WERI-Rb-1 (cell line): ENCODE measurements at regions not wholly inside any gene's neighbourhood (a gene's known extent, or its start where the extent isn't known, plus 50 kb on each side); places are given as distances from the start of the nearest gene placed in this dataset.

Source experiments
- DNase-seq: peaks from one replicate; pipeline ENCODE4 v3.0.0-alpha.2; 2020
- H3K27ac ChIP-seq: fragments of 250-450 bp; sonication (Bioruptor Pico); 2 replicates; pipeline ENCODE4 v1.5.1; 2020; ENCODE audit warnings: mild to moderate bottlenecking, moderate library complexity
- H3K27me3 ChIP-seq: fragments of 250-450 bp; sonication (Bioruptor Pico); 2 replicates; pipeline ENCODE4 v1.5.1; 2021; ENCODE audit warnings: mild to moderate bottlenecking, low read depth, moderate library complexity; ENCODE audit not compliant: insufficient read depth, severe bottlenecking
- H3K36me3 ChIP-seq: fragments of 250-450 bp; sonication (Bioruptor Pico); 2 replicates; pipeline ENCODE4 v1.5.1; 2020; ENCODE audit warnings: mild to moderate bottlenecking, moderate library complexity
- H3K4me3 ChIP-seq: 2 replicates; pipeline ENCODE4 v1.5.1; 2011; ENCODE audit warnings: low read depth, mild to moderate bottlenecking, control low read depth, low read length
- H3K9me3 ChIP-seq: fragments of 250-450 bp; sonication (Bioruptor Pico); 2 replicates; pipeline ENCODE4 v1.5.1; 2021; ENCODE audit warnings: mild to moderate bottlenecking, moderate library complexity; ENCODE audit not compliant: severe bottlenecking
- TF ChIP-seq, protein P1 (sequence below): IDR thresholded peaks from 2 replicates; pipeline ENCODE4 v1.5.1; 2011; ENCODE audit warnings: low read depth, mild to moderate bottlenecking, control low read depth, inconsistent platforms, low read length

DNA sequence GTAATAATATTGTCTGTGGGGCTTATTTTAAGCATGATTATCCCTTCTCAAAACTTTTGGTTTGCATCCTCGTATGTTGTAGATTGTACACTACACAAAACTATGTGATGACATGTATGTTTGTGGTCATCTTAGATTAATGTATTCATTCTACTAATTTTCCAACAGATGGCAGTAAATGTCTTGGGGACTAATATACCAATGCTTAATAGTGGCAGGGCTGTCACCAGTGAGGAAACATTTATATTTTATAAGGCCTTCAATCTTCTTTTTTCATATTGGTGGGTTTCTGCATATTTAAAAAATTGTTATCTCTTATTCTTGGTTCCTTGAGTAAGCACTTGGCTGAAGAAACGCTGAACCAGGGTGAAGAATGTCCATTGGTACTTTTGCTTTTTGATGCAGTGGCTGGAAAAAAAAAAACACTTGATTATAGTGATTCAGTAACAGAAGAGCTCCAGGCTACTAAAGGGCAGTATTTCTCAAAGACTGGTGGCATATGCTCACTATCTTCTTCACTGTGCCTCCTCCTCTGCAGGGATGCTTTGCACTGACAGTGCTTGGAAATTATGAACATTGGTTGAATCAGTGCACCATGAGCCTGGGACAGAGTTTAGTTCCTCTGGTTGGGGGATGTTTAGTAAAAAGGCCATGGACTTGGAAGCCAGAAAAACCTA is 530.3 kb downstream of the RASEF start:
- H3K4me3 ChIP-seq: no peak overlapping the region
- H3K27ac ChIP-seq: no peak overlapping the region
- H3K27me3 ChIP-seq: no peaks in the 10 kb centered on the region
- DNase-seq: no peak
- no peaks in the 10 kb centered on the region for H3K9me3 ChIP-seq
- H3K36me3 ChIP-seq: no peaks in the 10 kb centered on the region
- TF ChIP-seq, protein P1, sequence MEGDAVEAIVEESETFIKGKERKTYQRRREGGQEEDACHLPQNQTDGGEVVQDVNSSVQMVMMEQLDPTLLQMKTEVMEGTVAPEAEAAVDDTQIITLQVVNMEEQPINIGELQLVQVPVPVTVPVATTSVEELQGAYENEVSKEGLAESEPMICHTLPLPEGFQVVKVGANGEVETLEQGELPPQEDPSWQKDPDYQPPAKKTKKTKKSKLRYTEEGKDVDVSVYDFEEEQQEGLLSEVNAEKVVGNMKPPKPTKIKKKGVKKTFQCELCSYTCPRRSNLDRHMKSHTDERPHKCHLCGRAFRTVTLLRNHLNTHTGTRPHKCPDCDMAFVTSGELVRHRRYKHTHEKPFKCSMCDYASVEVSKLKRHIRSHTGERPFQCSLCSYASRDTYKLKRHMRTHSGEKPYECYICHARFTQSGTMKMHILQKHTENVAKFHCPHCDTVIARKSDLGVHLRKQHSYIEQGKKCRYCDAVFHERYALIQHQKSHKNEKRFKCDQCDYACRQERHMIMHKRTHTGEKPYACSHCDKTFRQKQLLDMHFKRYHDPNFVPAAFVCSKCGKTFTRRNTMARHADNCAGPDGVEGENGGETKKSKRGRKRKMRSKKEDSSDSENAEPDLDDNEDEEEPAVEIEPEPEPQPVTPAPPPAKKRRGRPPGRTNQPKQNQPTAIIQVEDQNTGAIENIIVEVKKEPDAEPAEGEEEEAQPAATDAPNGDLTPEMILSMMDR: no peak

DNA sequence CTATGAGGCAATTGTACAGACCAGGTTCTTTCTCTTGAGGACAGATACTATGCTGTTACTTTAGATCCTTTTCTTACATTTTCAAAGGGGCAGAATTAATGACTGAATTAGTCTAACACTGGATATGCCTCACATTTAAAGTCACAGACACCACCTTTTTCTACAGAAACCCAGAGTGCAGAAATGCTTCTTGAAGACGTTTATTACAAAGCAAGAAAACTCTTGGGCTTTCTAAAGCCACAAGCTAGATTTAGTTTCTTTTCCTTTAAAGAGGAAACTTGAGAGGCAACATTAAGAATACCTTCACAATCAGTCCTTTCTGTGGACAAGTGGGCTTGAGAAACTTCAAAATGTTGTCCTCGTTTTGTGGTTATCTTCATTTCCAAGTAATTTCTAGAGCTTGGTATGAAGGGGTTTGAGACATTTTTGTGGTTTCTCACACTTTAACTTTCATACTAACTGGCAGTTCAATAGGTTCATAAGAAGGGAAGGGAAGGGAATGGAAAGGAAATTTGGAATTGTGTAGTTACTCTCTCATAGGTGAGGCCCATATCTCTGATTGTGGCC is 527.4 kb downstream of the RASEF start:
- H3K4me3 ChIP-seq: no peak overlapping the region
- TF ChIP-seq, protein P1: no peak
- H3K36me3 ChIP-seq: no peaks in the 10 kb centered on the region
- H3K9me3 ChIP-seq: no peaks in the 10 kb centered on the region
- DNase-seq: no peak
- no peak overlapping the region for H3K27ac ChIP-seq
- no peaks in the 10 kb centered on the region for H3K27me3 ChIP-seq

DNA sequence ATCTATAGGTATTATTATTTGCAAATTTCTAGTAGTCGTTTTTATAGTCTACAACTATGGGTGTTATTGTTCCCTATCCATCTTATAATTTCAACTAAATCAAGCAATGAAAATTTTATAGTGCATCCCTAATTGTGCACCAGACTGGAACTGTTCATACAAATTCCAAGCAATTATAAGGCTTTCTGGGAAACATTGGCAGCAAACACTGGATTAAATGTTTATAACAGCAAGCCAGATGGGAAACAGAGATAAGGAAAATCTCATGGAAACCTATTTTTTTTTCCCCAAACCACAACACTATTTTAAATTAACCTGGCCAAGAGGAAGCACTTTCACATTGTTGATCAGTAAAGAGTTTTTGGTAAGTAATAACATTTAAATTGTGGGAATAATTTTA is 524.3 kb downstream of the RASEF start:
- H3K9me3 ChIP-seq: no peaks in the 10 kb centered on the region
- TF ChIP-seq, protein P1: no peak
- H3K27me3 ChIP-seq: no peaks in the 10 kb centered on the region
- H3K36me3 ChIP-seq: no peaks in the 10 kb centered on the region
- no peak overlapping the region for H3K27ac ChIP-seq
- no peak for DNase-seq
- no peak overlapping the region for H3K4me3 ChIP-seq

DNA sequence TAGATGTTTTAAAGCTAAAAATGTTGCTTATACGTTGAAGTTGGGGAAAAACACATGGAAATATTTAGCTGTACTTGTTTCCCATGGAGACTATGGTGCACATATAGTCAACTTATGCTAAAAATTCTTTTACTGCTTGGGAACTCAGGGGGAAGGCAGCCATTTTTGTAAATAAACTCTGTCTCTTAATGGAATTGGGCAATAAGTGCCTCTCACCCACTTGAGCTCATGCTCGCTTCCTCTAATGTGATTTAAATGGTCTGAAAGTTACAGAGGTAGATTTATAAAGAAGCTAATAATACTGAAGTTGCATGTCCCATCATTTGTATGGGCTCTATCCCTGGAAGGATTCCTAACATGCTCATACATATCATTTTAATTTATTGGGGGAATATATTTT is 523.8 kb downstream of the RASEF start:
- Histone ChIP-seq H3K4me3 (no peak overlapping the region), H3K27ac (no peak overlapping the region), H3K27me3 (no peaks in the 10 kb centered on the region), H3K36me3 (no peaks in the 10 kb centered on the region), H3K9me3 (no peaks in the 10 kb centered on the region)
- DNase-seq: no peak
- TF ChIP-seq, protein P1: no peak

DNA sequence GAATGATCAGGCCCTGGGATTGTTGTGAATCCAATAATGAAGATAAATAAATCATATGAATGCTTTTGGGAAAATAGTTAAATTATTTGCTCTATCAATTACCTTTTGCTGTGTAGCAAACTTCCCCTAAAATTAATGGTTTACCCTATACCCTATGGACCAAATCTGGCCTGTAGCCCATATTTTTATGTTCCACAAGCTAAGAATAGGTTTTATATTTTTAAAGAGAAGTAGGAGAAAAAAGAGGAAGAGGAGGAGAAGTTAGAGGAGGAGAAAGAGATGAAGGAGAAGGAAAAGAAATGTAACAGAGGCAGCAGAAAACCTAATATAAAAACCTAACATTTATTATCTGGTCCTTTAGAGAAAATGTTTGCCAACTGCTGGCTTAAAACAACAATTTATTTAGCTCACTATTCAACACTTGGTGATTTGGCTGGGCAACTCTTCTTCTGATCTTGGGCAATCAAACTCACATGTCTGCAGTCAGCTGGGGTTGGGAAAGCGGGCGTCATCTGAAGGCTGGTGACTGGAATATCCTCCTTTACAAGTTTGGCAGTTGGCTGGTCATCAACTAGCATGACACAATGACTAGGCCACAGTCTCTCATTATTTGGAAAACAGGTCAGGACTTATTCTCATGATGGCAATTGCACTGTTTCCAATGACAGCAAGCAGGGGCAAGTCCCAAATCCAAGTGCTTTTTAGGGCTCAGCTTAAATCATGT is 522.9 kb downstream of the RASEF start:
- no peaks in the 10 kb centered on the region for H3K27me3 ChIP-seq
- no peaks in the 10 kb centered on the region for H3K9me3 ChIP-seq
- TF ChIP-seq, protein P1: no peak
- no peak overlapping the region for H3K27ac ChIP-seq
- no peaks in the 10 kb centered on the region for H3K36me3 ChIP-seq
- H3K4me3 ChIP-seq: no peak overlapping the region
- DNase-seq: no peak
